Activated naive CD4-positive, alpha-beta T cell treated with anti-CD3 and anti-CD28 coated beads, Interleukin-2, amount 50 U/mL, for 16 hours (primary cell): ENCODE measurements at regions not wholly inside any gene's neighbourhood (a gene's known extent, or its start where the extent isn't known, plus 50 kb on each side); places are given as distances from the start of the nearest gene placed in this dataset.

ENCODE experiments used
- DNase-seq: peaks from one replicate; pipeline ENCODE4 v3.0.0-alpha.2; 2020

DNA sequence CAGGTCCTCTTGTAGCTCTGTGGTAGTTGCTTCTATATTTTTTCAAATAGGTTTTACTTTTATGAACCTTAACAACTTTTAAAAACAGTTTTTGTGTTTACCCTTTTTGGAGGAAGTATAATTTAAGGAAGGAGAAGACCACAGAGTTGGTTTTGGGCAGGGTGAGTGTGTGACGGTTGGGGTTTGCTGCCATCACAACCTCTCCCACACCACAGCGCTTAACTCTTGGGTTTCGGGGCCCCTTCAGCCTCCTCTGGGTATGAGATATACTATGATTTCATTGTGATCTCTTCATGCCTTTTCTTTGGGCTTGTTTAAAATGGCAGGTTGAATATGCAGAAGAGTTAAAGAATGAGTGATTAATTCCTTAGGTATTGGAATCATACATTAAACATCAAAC, 228.7 kb upstream of the CRY1 start:
- DNase-seq = no peak

DNA sequence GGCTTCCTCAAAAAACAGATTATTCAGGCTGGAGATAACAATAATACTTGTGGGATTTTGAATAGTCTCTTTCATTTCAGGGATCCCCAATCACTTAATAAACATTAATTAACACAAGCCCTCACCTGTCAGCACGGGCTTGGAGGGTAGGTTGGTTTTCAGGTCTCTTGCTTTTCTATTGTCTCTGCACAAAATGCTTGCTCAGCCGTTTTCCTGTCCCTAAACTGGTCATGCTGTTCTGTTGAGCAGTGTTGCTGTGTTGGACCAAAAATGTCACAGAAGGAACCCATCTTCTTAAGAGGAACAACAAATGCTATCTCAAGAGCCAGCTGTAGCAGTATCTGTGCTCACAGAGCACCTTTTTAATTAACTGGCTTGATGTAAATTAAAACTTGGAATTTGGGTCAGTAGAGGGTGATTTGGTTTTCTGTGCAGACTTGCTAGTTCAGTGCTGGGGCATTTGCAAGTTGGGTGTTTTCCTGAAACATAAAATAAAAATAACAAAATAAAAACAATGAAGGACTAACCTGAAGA, 231.8 kb upstream of the CRY1 start:
- no peak for DNase-seq

GRCh38 chr12:107326237-107326636, 232.9 kb upstream of the CRY1 start:
- no peak for DNase-seq

GRCh38 chr12:107327651-107328182, 234.4 kb upstream of the CRY1 start:
- no peak for DNase-seq

DNA sequence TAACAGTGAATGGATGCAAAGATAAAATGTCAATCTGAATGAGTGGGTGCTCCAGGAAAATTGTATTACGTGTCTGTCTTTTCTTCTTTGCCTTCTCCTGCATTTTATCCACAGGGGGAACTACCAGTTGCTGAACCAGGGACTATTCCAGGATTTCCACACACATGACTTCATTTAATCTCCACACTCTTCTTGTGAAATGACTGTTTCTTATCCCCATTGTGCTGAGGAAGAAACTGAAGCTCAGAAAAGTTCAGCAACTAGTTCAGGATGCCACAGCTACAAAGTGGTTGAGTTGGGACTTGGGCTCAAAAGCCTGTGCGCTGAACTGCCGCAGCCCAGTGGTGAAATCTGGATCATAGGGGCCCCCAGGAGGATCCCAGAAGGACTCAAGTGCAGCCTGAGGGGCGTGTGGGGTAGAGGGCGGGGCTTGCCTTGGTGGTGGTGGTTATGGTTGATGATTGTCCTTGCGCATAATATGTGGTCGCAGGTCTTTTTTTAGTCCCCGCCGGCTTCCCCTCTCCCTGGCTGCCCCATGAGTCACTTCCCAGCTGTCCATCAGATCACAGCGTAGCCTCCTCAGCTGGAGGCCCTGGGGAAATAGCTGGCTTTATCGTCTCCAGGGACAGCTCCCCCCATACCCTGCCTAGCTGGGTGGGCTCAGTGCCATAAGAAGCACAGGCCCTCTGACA, 235.2 kb upstream of the CRY1 start:
- no peak for DNase-seq

- DNase-seq = no peak
Observed at GRCh38 chr12:107329569-107330324, 236.4 kb upstream of the CRY1 start.

DNA sequence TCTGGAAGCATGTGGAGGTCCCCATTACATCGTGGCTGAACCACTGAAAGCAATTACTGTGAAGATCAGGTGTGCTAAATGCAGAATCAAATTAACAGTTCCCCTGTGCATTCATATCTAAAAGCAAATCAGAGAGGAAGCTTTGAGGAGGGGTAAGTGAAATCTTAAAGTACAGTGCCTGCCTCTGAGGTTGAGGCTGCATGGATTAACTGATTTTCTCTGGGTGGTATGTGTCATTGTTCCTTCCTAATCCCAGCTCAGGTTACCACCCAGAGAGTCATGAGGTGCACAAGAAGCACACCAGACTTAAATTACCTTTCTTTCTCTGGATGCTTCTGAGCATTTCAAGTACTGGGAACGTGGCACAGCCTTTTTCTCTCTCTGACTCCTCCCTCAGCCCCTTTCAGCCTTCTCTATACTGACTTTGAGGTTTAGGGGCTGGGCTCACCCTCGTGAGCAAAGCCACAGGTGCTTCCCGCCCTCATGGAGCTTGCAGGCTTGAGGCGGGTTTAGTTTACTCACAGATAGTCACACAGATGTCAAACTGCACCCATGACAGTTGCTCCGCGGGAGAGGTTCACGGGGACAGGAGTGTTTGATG, 237.6 kb upstream of the CRY1 start:
- no peak for DNase-seq

DNA sequence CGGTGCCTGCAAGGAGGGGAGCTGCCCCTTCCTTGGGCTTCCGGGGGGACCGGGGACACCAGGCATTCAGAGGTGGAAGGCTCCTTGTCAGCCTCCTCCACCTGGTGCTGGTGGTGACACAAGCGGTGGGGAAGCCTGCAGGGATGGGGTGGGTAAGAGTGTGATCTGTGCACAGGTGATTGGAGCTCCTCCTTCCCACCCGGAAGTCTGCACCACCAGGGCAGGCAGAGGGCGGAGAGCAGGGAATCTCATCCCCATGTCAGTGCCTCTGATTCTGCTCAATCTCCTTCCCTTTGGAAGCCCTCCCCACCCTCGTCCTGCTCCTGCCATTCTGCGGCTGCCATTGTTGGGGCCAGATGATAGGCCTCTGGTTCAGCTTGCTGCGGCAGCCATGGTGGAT, 238.1 kb upstream of the CRY1 start:
- DNase-seq = no peak

DNA sequence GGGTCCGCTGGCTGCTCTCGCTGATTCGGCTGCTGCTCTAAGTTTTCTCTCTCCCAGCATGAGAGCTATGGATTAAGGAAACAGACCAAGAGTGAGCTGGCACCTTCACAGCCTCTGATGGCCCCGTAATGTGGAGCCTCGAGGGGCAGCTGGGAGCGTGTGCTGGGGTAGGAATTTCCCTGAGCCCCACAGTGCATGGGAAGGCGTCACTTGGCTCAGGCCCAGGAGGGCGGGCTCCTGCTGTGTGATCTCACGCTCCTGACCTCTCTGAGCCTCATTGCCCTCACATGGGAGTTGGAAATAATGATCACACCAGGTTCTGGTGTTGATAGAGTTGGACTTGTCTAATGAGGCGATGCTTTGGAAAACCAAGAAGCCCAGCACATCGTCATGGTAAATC, 238.6 kb upstream of the CRY1 start:
- no peak for DNase-seq

DNA sequence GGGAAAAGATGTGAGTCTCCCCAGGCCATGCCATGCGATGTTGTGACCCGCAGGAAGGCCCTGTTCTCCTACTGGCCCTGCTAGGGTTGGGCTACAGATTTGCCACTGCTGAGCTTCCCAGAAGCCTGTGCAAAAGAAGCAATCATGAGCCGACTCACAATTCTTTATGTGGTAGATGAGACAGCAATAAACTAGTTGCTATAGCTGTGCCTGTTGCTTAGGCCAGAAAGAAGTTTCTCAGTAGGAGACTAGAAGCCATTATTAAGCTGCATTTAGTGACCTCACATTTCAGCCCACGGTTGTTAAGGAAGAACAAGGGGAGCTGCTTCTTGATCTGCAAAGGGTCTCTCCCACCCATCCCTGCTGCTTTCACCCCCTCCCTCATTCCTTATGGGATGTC, 239.4 kb upstream of the CRY1 start:
- DNase-seq = no peak

- no peak for DNase-seq
Observed at GRCh38 chr12:107335802-107336570, 242.6 kb upstream of the CRY1 start.

DNA sequence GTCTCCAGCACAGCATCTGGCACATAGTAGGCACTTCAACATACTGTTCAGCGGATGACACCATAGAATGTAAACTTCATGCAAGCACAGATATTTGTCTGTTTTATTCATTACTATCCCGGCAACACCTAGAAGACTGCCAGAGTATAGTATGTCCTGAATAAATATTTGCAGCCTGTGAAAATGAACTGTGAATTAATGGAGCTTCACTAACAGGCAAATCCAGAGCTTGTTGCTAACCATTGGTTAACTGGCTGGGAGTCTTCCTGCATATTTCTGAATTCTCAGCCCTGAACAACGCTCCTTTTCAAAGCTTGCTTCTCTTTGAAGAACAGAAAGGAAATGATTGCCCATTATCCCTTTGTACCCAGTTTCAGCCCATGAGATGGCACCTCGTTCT, 243.3 kb upstream of the CRY1 start:
- DNase-seq = no peak

GRCh38 chr12:107337346-107338095, 244.2 kb upstream of the CRY1 start:
- no peak for DNase-seq

DNA sequence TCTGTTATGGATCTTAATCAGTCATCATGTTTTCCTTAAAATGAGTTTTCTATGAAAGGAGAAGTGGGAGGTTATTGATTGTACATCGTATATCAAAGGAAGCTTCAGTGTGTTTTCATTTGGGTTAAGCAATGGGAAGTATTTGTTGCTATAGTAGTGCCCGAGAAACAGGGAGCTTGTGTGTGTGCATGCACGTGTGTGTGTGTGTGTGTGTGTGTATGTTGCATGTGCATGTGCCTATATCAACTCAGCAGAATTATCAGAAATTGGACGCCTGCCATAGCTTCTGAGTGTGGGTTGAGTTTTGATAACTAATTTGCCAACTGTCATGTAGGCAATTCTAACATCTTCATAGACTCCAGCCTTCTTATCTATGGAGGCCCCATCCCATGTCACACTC, 246.1 kb upstream of the CRY1 start:
- no peak for DNase-seq

DNA sequence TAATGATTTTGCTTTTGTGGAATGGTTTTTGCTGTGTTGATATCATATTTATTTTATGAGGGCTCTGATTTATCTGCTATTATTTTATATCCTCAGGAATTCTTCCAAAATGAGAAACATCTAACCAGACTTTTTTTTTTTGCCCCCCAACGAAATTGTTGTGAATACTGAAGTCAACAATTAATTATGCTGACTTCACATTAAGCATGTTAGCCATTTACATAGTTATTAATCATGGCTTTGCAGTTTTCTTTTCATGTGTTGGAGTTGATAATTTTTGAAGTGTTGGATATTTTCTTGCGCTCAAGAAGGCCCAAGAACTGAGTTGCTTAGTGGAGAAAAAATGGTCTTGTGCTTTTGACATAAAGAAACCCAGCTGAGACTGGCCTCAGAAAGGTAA, 246.6 kb upstream of the CRY1 start:
- DNase-seq = no peak

GRCh38 chr12:107340898-107341297, 247.5 kb upstream of the CRY1 start:
- DNase-seq = no peak

- DNase-seq = no peak
Observed at GRCh38 chr12:107344035-107344808, 250.9 kb upstream of the CRY1 start.

- DNase-seq = no peak
Observed at GRCh38 chr12:107347261-107347660, 253.9 kb upstream of the CRY1 start.

- no peak for DNase-seq
Observed at GRCh38 chr12:107349008-107349747, 255.8 kb upstream of the CRY1 start.

- no peak for DNase-seq
Observed at GRCh38 chr12:107349839-107350238, 256.5 kb upstream of the CRY1 start.

GRCh38 chr12:107351109-107351508, 257.8 kb upstream of the CRY1 start:
- no peak for DNase-seq
